NCI-H510A (cell line): ENCODE measurements at regions not wholly inside any gene's neighbourhood (a gene's known extent, or its start where the extent isn't known, plus 50 kb on each side); places are given as distances from the start of the nearest gene placed in this dataset.

Source experiments
- DNase-seq: peaks from one replicate; lab custom pipeline; 2025; lab: John Stamatoyannopoulos, UW

GRCh38 chr18:33817096-33817495 is 239.1 kb downstream of the ASXL3 start:
- DNase-seq = no peak

GRCh38 chr18:33814546-33814945 is 236.5 kb downstream of the ASXL3 start:
- no peak for DNase-seq

DNA sequence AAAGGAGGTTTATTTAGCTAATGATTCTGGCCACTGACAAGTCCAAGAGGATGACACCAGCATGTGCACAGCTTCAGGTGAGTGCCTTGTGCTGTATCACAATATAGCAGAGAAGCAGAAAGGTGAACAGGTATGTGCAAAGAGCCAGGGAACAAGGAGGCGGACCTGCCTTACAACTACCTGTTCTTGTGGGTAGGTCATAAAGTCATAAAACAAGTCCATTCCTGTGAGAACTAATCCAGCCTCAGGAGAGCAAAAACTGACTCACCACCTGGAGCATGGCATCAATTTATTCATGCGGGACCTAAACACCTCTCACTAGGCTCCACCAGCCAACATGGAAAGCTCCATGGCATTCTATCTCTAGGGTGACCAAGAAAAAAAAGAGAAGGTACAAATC is 234.2 kb downstream of the ASXL3 start:
- DNase-seq = peak; percentile 91

- DNase-seq = peak; percentile 38
Observed at GRCh38 chr18:33805592-33805991, 227.6 kb downstream of the ASXL3 start.

- peak; percentile 35 for DNase-seq
Observed at GRCh38 chr18:33804258-33804657, 226.2 kb downstream of the ASXL3 start.

GRCh38 chr18:33803636-33804035 is 225.6 kb downstream of the ASXL3 start:
- DNase-seq = no peak

- peak; percentile 100 for DNase-seq
Observed at GRCh38 chr18:33802955-33803354, 224.9 kb downstream of the ASXL3 start.
